ENCODE measurements at regions not wholly inside any gene's neighbourhood (a gene's known extent, or its start where the extent isn't known, plus 50 kb on each side); places are given as distances from the start of the nearest gene placed in this dataset.
A peak's percentile ranks its signal among the peaks of the same experiment; 100 is the strongest.

DNA sequence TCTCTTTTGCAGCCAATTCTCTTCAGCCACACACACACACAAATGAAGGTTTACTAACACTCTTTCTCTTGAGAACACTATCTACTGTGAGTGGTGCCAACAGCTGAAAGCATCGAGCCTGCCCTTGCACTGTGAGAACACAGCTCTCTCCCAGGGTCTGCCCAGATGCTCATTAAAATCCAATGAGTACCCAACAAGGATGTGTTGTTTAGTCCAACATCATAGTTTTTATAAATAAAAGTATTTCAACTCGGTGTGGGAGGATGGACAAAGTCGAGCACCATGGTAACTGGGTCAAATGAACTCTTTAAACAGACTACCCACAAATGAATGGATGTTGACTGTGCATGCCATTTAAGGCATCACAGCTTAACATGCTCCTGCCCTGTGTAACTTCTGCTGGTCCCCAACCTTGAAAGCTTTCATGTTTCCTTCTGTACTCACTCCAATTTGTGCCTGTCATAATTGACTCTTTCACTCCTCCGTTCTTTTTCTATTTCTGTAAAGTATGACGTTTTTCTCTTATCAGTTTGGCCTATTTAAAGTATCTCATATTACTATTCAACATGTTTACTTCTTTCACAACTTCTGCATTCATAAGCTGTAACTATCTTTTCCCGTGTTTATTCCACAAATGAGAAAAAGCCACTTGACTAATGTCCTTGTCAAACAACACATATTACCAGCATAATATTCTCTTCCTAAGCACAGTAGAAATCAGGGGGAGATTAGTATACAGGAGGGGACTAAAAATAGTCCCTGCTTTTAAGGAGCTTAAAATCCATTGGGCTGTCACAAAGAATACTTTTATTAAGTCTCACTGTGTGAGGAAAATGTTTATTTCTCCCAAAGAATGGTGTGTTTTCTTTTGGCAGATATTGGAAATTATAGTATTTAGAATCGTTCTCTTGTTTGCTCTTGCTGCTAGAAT, 215.4 kb downstream of the RFPL4B start:
- H3K27ac ChIP-seq (replicated peaks in 1 of 4), result peak overlapping the region; percentile 43 to 61 (median 54)
- H3K4me1 ChIP-seq, result peaks cover 0 to 29% (median 21%) of the 10 kb centered on the region in 4 donors
- DNase-seq (ENCODE audit: extremely low spot score), result no peak
- intact Hi-C loops (cut with DNase I), result no loop called here
- H3K4me3 ChIP-seq, result no peak overlapping the region
- no peaks in the 10 kb centered on the region for H3K27me3 ChIP-seq
- H3K36me3 ChIP-seq, result no peaks in the 10 kb centered on the region
- no peaks in the 10 kb centered on the region for H3K9me3 ChIP-seq
- TF ChIP-seq EP300 (IDR thresholded peaks at IDR 0.05), result no peak
- TF ChIP-seq, protein P1, sequence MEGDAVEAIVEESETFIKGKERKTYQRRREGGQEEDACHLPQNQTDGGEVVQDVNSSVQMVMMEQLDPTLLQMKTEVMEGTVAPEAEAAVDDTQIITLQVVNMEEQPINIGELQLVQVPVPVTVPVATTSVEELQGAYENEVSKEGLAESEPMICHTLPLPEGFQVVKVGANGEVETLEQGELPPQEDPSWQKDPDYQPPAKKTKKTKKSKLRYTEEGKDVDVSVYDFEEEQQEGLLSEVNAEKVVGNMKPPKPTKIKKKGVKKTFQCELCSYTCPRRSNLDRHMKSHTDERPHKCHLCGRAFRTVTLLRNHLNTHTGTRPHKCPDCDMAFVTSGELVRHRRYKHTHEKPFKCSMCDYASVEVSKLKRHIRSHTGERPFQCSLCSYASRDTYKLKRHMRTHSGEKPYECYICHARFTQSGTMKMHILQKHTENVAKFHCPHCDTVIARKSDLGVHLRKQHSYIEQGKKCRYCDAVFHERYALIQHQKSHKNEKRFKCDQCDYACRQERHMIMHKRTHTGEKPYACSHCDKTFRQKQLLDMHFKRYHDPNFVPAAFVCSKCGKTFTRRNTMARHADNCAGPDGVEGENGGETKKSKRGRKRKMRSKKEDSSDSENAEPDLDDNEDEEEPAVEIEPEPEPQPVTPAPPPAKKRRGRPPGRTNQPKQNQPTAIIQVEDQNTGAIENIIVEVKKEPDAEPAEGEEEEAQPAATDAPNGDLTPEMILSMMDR (IDR thresholded peaks at IDR 0.05), result no peak
- TF ChIP-seq POLR2A (IDR thresholded peaks at IDR 0.05; ENCODE audit: low read depth), result no peak
- TF ChIP-seq POLR2AphosphoS5 (IDR thresholded peaks at IDR 0.05), result no peak
- WGBS, result 20% methylated on average over 7 of the region's 7 CpGs

DNA sequence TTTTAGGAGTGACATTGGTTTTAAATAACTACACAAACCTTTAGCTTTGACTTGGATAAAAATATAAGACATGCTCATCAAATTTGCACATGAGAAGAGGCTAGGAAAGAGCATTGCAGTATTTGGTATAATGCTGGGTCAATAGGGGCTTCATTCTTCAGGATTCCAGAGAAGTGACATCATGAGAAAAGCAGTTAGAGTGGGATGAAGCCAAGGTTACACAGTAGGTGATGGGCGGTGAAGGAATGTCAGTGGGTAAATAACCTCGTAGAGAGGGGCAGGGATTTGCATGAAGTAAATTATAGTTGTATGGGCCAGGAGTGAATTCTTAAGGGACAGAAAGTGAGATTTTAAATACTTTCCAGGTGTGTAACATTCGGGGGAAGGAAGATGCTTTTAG, 216.2 kb downstream of the RFPL4B start:
- no peak for DNase-seq (ENCODE audit: extremely low spot score)
- Histone ChIP-seq H3K36me3 (no peaks in the 10 kb centered on the region), H3K27me3 (no peaks in the 10 kb centered on the region), H3K9me3 (no peaks in the 10 kb centered on the region), H3K4me3 (no peak overlapping the region), H3K4me1 (peaks cover 0 to 29% (median 21%) of the 10 kb centered on the region in 4 donors), H3K27ac (replicated peaks in 1 of 4) (peak overlapping the region; percentile 23 to 61 (median 48))
- 45% methylated on average over 3 of the region's 3 CpGs for WGBS
- TF ChIP-seq, protein P1 (IDR thresholded peaks at IDR 0.05), result no peak
- TF ChIP-seq POLR2AphosphoS5 (IDR thresholded peaks at IDR 0.05), result no peak
- no peak for TF ChIP-seq POLR2A (IDR thresholded peaks at IDR 0.05; ENCODE audit: low read depth)
- TF ChIP-seq EP300 (IDR thresholded peaks at IDR 0.05), result no peak
- intact Hi-C loops (cut with DNase I), result no loop called here

DNA sequence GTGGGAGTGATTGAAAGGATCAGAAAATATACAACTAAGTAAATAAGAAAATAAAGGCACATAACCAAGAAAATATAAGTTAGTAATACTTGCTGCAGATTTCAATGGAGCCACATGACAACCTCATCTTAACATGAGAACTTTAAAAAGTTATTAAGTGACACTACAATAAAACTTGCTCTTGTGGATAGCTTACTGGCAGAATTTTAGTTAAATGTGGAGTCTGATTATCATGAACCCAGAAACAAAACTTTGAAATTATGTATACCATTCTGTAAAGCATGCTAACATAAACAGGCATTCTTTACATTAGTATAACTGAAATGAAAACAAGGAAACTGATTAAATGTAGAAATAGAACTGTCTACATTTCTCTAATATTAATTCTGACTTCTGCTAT, 220.9 kb downstream of the RFPL4B start:
- no peak for DNase-seq (ENCODE audit: extremely low spot score)
- H3K36me3 ChIP-seq, result no peaks in the 10 kb centered on the region
- peaks cover 0 to 24% (median 20%) of the 10 kb centered on the region in 4 donors for H3K4me1 ChIP-seq
- H3K27ac ChIP-seq (replicated peaks in 1 of 4), result no peak overlapping the region
- intact Hi-C loops (cut with DNase I), result no loop called here
- TF ChIP-seq POLR2A (IDR thresholded peaks at IDR 0.05; ENCODE audit: low read depth) (no peak), EP300 (IDR thresholded peaks at IDR 0.05) (no peak), POLR2AphosphoS5 (IDR thresholded peaks at IDR 0.05) (no peak)
- TF ChIP-seq, protein P1 (IDR thresholded peaks at IDR 0.05), result no peak
- H3K27me3 ChIP-seq, result no peaks in the 10 kb centered on the region
- H3K4me3 ChIP-seq, result no peak overlapping the region
- H3K9me3 ChIP-seq, result no peaks in the 10 kb centered on the region

DNA sequence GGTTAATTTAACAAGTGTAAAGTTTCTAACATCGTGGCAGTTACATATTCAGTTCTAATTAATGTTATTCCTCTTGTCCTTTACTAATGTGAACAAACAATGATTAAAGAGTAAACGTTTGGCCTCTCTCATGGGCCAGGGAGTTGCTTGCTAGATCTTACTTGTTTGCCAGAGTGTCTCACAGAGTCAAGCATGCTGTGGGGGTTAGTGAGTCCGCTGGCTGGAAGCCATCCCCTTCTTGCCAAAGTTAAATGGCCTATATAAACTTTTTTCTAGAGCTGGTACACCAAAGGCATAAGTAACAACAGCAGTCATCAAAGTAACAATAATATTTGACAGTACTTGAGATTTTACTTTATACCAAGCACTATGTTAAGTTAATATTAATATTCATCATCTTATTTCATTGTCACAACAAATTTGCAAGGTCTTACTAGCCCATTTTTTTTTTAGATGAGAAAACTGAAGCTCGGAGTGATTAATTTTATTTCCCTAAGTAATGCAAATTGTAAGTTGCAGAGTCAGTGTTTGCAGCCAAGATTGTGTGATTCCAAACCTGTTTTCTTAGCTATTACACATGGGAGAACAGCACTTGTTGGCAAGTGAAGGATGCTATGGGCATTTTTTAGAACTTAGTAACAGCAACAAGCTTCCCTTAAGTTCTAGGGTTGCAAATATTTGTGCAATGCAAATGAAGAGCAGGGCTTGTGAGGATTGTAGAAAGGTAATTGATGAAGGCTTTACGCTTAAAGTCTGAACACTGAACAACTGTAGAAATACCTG, 224.5 kb downstream of the RFPL4B start:
- Histone ChIP-seq H3K4me3 (no peak overlapping the region), H3K27me3 (no peaks in the 10 kb centered on the region), H3K9me3 (no peaks in the 10 kb centered on the region), H3K36me3 (no peaks in the 10 kb centered on the region), H3K27ac (replicated peaks in 1 of 4) (peak overlapping the region in 1 of 4 donors; percentile 20), H3K4me1 (peaks cover 0 to 13% (median 11%) of the 10 kb centered on the region in 4 donors)
- WGBS, result 29% methylated on average over 5 of the region's 5 CpGs
- intact Hi-C loops (cut with DNase I), result no loop called here
- TF ChIP-seq POLR2AphosphoS5 (IDR thresholded peaks at IDR 0.05), result no peak
- TF ChIP-seq, protein P1 (IDR thresholded peaks at IDR 0.05), result no peak
- no peak for TF ChIP-seq POLR2A (IDR thresholded peaks at IDR 0.05; ENCODE audit: low read depth)
- TF ChIP-seq EP300 (IDR thresholded peaks at IDR 0.05), result no peak
- DNase-seq (ENCODE audit: extremely low spot score), result no peak
